ENCODE measurements at regions not wholly inside any gene's neighbourhood (a gene's known extent, or its start where the extent isn't known, plus 50 kb on each side); places are given as distances from the start of the nearest gene placed in this dataset.
A peak's percentile ranks its signal among the peaks of the same experiment; 100 is the strongest.

DNA sequence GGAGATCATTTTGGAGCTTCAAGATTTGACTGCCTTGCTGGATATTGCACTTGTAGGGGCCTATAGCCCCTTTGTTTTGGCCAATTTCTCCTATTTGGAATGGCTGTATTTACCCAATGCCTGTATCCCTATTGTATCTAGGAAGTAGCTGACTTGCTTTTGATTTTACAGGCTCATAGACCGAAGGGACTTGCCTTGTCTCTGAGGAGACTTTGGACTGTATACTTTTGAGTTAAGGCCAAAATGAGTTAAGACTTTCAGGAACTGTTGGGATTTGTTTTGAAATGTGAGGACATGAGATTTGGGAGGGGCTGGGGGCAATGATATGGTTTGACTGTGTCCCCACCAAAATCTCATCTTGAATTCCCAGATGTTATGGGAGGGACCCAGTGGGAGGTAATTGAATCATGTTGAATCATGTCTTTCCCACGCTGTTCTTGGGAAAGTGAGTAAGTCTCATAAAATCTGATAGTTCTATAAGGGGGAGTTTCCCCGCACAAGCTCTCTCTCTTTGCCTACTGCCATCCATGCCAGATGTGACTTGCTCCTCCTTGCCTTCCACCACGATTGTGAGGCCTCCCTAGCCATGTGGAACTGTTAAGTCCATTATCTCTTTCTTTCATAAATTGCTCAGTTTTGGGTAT lies 276.1 kb downstream of the LMX1A start:
- no peak for DNase-seq (ENCODE audit: low read depth)
- in situ Hi-C loops (cut with HindIII; ENCODE audit: low pct_unique_long_range_greater_than_20kb, low sequenced_read_pairs), result no loop called here

GRCh38 chr1:165078391-165078790 lies 278.1 kb downstream of the LMX1A start:
- no peak for DNase-seq (ENCODE audit: low read depth)
- in situ Hi-C loops (cut with HindIII; ENCODE audit: low pct_unique_long_range_greater_than_20kb, low sequenced_read_pairs), result no loop called here

DNA sequence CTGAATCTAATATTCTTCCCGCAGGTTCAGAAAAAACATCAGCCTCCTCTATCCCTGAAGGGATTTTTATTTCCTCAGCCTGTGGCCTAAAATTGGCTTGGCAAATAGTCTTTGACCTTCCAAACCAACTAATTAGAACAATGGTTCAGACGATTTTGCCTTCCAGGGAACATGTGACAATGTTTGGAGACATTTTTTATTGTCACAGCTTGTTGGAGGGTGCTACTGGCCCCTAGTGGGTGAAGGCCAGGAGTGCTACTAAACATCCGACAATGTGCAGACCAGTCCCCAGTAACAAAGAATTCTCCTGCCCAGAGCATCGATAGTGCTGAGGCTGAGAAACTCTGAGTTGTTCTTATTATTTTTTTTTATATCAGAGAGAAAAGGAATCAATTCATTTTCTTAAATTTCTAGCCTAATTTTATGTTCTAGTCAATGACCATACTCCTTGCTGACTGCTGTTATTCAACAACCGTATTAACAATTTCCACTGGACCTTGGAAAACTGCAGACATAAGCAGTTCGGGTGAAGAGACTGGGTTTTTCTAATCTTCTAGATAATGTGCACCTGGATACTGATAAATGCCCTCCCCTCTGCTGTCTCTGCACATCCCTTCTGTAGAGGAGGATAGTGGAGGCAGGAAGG lies 280.7 kb downstream of the LMX1A start:
- DNase-seq (ENCODE audit: low read depth), result peak; percentile 10
- in situ Hi-C loops (cut with HindIII; ENCODE audit: low pct_unique_long_range_greater_than_20kb, low sequenced_read_pairs), result no loop called here

- in situ Hi-C loops (cut with HindIII; ENCODE audit: low pct_unique_long_range_greater_than_20kb, low sequenced_read_pairs), result no loop called here
- peak; percentile 34 for DNase-seq (ENCODE audit: low read depth)
Measured at GRCh38 chr1:165073185-165074007, 283.1 kb downstream of the LMX1A start.

GRCh38 chr1:165070675-165071074 lies 285.8 kb downstream of the LMX1A start:
- no peak for DNase-seq (ENCODE audit: low read depth)
- in situ Hi-C loops (cut with HindIII; ENCODE audit: low pct_unique_long_range_greater_than_20kb, low sequenced_read_pairs), result no loop called here

DNA sequence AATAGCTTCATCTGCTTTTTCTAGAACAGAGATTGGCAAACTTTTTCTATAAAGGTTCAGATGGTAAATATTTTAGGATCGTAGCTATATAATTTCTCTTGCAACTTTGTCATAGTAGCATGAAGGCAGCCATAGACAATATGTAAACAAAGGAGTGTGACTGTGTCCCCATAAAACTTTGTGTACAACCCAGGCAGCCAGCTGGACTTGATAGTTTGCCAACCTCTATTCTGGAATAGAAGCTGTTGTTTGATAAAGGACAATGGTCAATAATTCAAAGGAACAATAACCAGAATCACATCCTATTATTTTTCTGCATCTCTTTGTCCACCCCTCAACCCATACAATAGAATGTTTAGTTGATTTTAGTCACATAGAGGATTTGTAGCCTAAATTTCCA lies 286.7 kb downstream of the LMX1A start:
- in situ Hi-C loops (cut with HindIII; ENCODE audit: low pct_unique_long_range_greater_than_20kb, low sequenced_read_pairs), result no loop called here

GRCh38 chr1:165068741-165069140 lies 287.8 kb downstream of the LMX1A start:
- in situ Hi-C loops (cut with HindIII; ENCODE audit: low pct_unique_long_range_greater_than_20kb, low sequenced_read_pairs), result no loop called here
- no peak for DNase-seq (ENCODE audit: low read depth)

More for the DNA sequence above, 286.7 kb downstream of the LMX1A start:
- no peak for DNase-seq (ENCODE audit: low read depth)

DNA sequence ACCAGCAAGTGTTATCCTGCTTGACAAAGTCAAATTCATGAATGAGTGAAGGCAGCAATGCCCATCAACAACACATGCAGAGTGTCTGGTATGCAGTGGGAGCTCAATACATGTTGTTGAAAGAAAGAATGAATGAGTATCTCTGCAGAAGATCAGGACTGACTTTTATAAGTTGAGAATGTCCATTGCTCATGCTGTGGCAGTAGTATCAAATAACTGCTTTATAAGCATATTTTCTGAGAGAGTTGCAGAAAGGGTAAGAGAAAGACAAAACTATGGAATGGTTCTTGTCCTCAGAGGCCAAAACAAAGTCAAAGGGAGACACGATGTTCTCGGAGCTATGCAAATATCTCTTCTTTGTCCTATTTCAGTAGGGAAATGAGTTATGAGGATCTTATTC lies 288.7 kb downstream of the LMX1A start:
- DNase-seq (ENCODE audit: low read depth), result no peak
- in situ Hi-C loops (cut with HindIII; ENCODE audit: low pct_unique_long_range_greater_than_20kb, low sequenced_read_pairs), result no loop called here

DNA sequence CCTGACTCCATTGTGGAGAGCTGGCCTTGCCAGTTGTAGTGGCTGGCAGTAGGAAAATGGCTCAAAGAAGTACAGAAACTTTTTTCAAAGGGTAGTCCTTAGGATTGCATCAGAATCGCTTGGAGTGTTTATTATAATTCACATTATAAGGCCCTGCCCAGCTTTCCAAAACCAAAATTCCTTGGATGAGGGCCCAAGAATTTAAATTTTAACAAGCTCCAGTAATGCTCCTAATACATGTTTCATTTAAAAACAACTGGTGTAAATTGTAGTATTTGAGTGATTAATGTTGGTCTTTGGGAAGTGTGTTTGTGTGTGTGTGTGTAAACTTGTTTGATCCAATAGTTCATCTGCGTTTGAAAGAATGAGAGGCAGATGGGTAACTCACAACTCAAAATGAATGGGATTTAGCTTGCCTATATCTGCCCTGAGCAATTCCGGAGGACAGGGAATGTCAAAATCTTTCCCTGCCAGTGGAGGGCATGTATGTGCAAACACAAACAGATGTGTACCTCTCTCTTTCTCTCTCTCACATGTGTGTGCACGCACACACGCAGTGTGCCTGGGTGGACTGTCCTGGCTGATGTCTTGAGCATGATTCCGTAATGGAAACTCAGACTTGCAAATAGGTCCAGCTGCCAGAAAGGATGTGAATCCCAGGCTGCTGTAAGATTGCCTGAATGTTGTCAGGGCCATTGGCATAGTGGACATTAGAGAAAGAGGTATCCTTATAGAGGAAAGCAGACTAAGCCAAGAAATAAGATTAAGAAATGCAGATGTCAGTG lies 293.1 kb downstream of the LMX1A start:
- in situ Hi-C loops (cut with HindIII; ENCODE audit: low pct_unique_long_range_greater_than_20kb, low sequenced_read_pairs), result no loop called here
- no peak for DNase-seq (ENCODE audit: low read depth)

DNA sequence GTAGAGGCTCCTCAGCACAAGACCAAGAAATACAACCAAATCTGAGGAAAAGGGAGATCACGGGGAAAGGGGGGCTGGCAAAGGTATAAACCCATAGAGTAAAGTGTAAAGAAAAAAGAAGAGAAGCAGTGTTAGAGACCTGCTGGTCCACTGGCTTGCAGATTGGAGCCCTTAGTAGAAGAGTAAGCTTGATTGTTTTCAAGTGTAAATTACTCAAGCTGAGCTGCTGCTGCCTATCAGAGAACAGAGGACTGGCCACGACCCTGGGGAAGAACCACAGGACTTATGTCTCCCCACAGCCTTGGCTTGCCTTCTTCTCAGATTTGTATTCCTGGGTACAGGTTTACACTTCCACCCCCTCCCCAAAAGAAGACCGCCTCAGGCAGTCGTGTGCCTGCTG lies 294.2 kb downstream of the LMX1A start:
- no peak for DNase-seq (ENCODE audit: low read depth)
- in situ Hi-C loops (cut with HindIII; ENCODE audit: low pct_unique_long_range_greater_than_20kb, low sequenced_read_pairs), result no loop called here

DNA sequence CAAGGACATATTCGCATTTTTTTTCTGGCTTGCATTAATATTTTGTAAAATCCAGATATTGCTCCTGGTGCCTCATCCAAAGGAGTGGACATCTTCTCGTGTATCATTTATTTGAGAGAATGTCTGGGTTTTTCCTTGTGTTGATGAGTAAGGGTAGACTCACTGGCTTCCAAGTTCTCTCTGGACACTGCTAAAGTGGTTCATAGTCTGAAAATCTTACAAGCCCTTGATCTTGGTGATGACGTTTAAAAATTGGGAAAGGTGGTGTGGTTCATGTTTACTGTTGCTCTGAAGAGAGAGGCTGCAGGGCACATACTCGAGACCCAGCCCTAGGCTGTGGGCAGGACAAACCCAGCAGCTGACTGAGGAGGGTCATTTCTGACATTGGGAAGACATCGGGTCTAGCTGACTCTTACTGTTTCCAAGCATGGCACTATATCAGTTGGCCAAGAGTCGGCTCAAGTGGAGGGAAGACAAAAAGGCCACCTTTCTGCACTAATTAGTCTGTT lies 296.2 kb downstream of the LMX1A start:
- in situ Hi-C loops (cut with HindIII; ENCODE audit: low pct_unique_long_range_greater_than_20kb, low sequenced_read_pairs), result no loop called here
- DNase-seq (ENCODE audit: low read depth), result no peak

- in situ Hi-C loops (cut with HindIII; ENCODE audit: low pct_unique_long_range_greater_than_20kb, low sequenced_read_pairs), result no loop called here
Measured at GRCh38 chr1:165057956-165058355, 298.6 kb downstream of the LMX1A start.

DNA sequence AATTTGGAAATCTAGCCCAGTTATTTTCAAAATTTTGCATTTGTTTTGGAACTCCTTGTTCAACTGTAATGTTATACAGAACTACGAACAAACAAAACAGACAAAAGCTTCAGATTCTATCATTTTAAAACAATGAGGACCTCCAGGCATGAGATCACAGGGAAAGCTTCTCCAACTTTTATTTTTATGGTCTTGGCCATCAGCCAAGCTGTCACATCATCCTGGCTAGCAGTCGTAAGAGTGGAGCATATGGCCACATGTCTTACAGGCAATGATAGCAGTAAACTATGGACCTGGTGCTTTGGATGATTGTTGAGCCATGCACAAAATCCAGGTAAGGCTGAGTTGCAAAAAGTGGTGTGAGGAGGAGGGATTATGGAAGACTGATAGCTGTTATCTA lies 299.6 kb downstream of the LMX1A start:
- in situ Hi-C loops (cut with HindIII; ENCODE audit: low pct_unique_long_range_greater_than_20kb, low sequenced_read_pairs), result no loop called here
- no peak for DNase-seq (ENCODE audit: low read depth)

More at GRCh38 chr1:165057956-165058355, 298.6 kb downstream of the LMX1A start:
- no peak for DNase-seq (ENCODE audit: low read depth)

- no peak for DNase-seq (ENCODE audit: low read depth)
- in situ Hi-C loops (cut with HindIII; ENCODE audit: low pct_unique_long_range_greater_than_20kb, low sequenced_read_pairs), result no loop called here
Measured at GRCh38 chr1:165055581-165055980, 300.9 kb downstream of the LMX1A start.

GRCh38 chr1:165054627-165055026 lies 301.9 kb downstream of the LMX1A start:
- in situ Hi-C loops (cut with HindIII; ENCODE audit: low pct_unique_long_range_greater_than_20kb, low sequenced_read_pairs), result no loop called here
- DNase-seq (ENCODE audit: low read depth), result no peak

- peak; percentile 31 for DNase-seq (ENCODE audit: low read depth)
- in situ Hi-C loops (cut with HindIII; ENCODE audit: low pct_unique_long_range_greater_than_20kb, low sequenced_read_pairs), result no loop called here
Measured at GRCh38 chr1:165053351-165053750, 303.2 kb downstream of the LMX1A start.

DNA sequence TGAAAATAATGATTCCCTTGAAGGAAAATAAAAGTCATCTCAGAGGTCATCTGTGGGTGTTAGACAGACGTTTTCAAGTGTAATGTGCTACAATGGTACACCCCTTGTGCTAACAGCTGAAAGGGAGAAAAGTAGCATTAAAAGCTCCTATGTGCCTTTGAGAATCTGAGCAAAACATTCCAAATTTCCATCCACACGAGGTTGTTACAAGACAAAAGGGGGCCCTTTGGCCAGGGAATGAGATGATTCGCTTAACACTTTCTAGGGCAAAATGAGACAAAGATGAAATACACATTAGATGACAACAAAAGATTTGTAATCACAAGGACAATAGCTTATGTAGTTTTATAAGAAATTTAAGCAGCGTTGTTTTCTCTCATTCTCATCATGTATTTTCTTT lies 303.6 kb downstream of the LMX1A start:
- DNase-seq (ENCODE audit: low read depth), result no peak
- in situ Hi-C loops (cut with HindIII; ENCODE audit: low pct_unique_long_range_greater_than_20kb, low sequenced_read_pairs), result no loop called here

DNA sequence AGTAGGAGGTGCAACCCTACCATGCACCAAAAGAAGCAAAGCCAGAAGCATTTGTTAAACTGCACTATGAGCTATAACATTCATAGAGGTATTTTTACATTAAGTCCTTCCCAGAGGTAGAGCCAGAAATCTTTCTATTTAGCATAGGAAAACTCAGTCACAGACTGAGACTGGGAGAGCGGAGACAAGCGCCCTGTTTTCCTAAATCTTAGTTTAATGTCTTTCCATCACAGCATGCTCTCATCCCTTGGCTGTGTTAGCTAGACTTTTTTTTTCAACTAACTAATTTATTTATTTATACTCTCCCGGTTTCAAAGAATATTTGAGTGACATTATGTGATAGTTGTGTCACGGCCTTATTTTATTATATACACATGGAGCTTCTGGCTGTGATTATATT lies 304.1 kb downstream of the LMX1A start:
- DNase-seq (ENCODE audit: low read depth), result no peak
- in situ Hi-C loops (cut with HindIII; ENCODE audit: low pct_unique_long_range_greater_than_20kb, low sequenced_read_pairs), result no loop called here
